HCT116 (cell line): ENCODE measurements at regions not wholly inside any gene's neighbourhood (a gene's known extent, or its start where the extent isn't known, plus 50 kb on each side); places are given as distances from the start of the nearest gene placed in this dataset.
A peak's percentile ranks its signal among the peaks of the same experiment; 100 is the strongest.

Source experiments
- ATAC-seq: fragments of 200-7000 bp; cut with Tn5 transposase; 2 replicates; pipeline ENCODE4 v1.9.1; 2020; ENCODE audit warnings: mild to moderate bottlenecking, moderate library complexity
- BruUV-seq: library from RNA; stranded (reverse); fragments of 400-500 nt; replicated peaks from 2 replicates; lab custom pipeline; 2021; lab: Mats Ljungman, UMichigan
- CTCF ChIA-PET: fragments of 300-600 bp; sonication (Branson Sonifier 250); formaldehyde crosslinking; loops from one replicate; lab custom pipeline; 2021; ENCODE audit warnings: antibody characterized with exemption; lab: Charles Lee
- POLR2A ChIA-PET: fragments of 300-600, 350-600 bp; sonication (Branson Sonifier 250); formaldehyde crosslinking; loops from one replicate; lab custom pipeline; 2021; ENCODE audit warnings: antibody characterized with exemption; lab: Charles Lee
- RAD21 ChIA-PET, 2 experiments: fragments of 300-600 bp; sonication (Branson Sonifier 250); formaldehyde crosslinking; loops; one replicate each; lab custom pipeline; 2023; ENCODE audit warnings: low total read pairs in 2 of 2; ENCODE audit not compliant: uncharacterized antibody in 2 of 2, unreplicated experiment in 2 of 2, low non-redundant PET in 1 of 2; lab: Charles Lee
- DNase-seq: peaks from one replicate; pipeline ENCODE4 v3.0.0-alpha.2; 2010; ENCODE audit warnings: low read depth, low spot score
- H2AFZ ChIP-seq: fragments of 200-600 bp; shearing (Covaris generic), sonication (generic); 2 replicates; pipeline ENCODE4 v1.6.1; 2017; ENCODE audit warnings: low read depth, mixed run types, mixed read lengths, antibody characterized with exemption, low read length; ENCODE audit not compliant: poor library complexity, severe bottlenecking
- H3K27ac ChIP-seq: 2 replicates; pipeline ENCODE4 v1.5.1; 2012; ENCODE audit warnings: low read depth, low read length
- H3K27me3 ChIP-seq: fragments of 200-600 bp; sonication (generic); 2 replicates; pipeline ENCODE4 v1.6.1; 2016; ENCODE audit warnings: mixed run types, low read length, mixed read lengths; ENCODE audit not compliant: insufficient read depth
- H3K36me3 ChIP-seq, 2 experiments: fragments of 200-500 bp in 1 of 2; fragments of 200-600 bp in 1 of 2; sonication (Bioruptor generic) in 1 of 2; sonication (generic) in 1 of 2; 2 replicates each; pipeline versions ENCODE4 v1.5.1 to v1.6.1; 2014 to 2016; ENCODE audit warnings: low read length in 2 of 2, inconsistent platforms in 1 of 2, mixed read lengths in 1 of 2, mixed run types in 1 of 2; ENCODE audit not compliant: insufficient read depth in 2 of 2, control insufficient read depth in 1 of 2
- H3K4me1 ChIP-seq, 2 experiments: fragments of 200-600 bp in 1 of 2; sonication (generic) in 1 of 2; 2 replicates each; pipeline versions ENCODE4 v1.5.1 to v1.6.1; 2012 to 2017; ENCODE audit warnings: low read length in 2 of 2, inconsistent platforms in 1 of 2, mild to moderate bottlenecking in 1 of 2, mixed read lengths in 1 of 2, mixed run types in 1 of 2, moderate library complexity in 1 of 2; ENCODE audit not compliant: insufficient read depth in 2 of 2, control insufficient read depth in 1 of 2
- H3K4me2 ChIP-seq: fragments of 200-600 bp; sonication (generic); 2 replicates; pipeline ENCODE4 v1.6.1; 2017; ENCODE audit warnings: mixed run types, low read length, mixed read lengths
- H3K4me3 ChIP-seq, 2 experiments: fragments of 200-600 bp in 1 of 2; sonication (generic) in 1 of 2; replicated peaks in 1 of 2; 2 replicates each; pipeline ENCODE4 v1.5.1; 2011 to 2016; ENCODE audit warnings: low read length in 2 of 2, control low read depth in 1 of 2, low read depth in 1 of 2, mild to moderate bottlenecking in 1 of 2, mixed read lengths in 1 of 2, mixed run types in 1 of 2
- H3K79me2 ChIP-seq: fragments of 200-600 bp; sonication (generic); 2 replicates; pipeline ENCODE4 v1.6.1; 2017; ENCODE audit warnings: mild to moderate bottlenecking, mixed run types, low read length, moderate library complexity, mixed read lengths; ENCODE audit not compliant: insufficient read depth
- H3K9ac ChIP-seq: fragments of 200-600 bp; sonication (generic); 2 replicates; pipeline ENCODE4 v1.6.1; 2016; ENCODE audit warnings: low read length, mixed read lengths
- H3K9me2 ChIP-seq: fragments of 200-600 bp; sonication (generic), shearing (Covaris generic); 2 replicates; pipeline ENCODE4 v1.6.1; 2017; ENCODE audit warnings: mixed run types, mild to moderate bottlenecking, moderate library complexity; ENCODE audit not compliant: insufficient read depth
- H3K9me3 ChIP-seq, 2 experiments: fragments of 200-500 bp in 1 of 2; fragments of 200-600 bp in 1 of 2; sonication (Bioruptor generic) in 1 of 2; sonication (generic) in 1 of 2; 2 replicates each; pipeline ENCODE4 v1.6.1; 2014 to 2017; ENCODE audit warnings: low read length in 2 of 2, mixed read lengths in 2 of 2, inconsistent platforms in 1 of 2, low read depth in 1 of 2, mild to moderate bottlenecking in 1 of 2, mixed run types in 1 of 2, moderate library complexity in 1 of 2; ENCODE audit not compliant: control insufficient read depth in 1 of 2, insufficient read depth in 1 of 2
- H4K20me1 ChIP-seq: fragments of 200-600 bp; sonication (generic), shearing (Covaris generic); 2 replicates; pipeline ENCODE4 v1.6.1; 2017; ENCODE audit warnings: mixed run types, mild to moderate bottlenecking, moderate library complexity; ENCODE audit not compliant: insufficient read depth
- CBX3 ChIP-seq: IDR thresholded peaks from 2 replicates; pipeline ENCODE4 v1.6.1; 2012; ENCODE audit warnings: low read depth
- CEBPB ChIP-seq: IDR thresholded peaks from 2 replicates; pipeline ENCODE4 v1.6.1; 2012; ENCODE audit warnings: low read depth
- ELF1 ChIP-seq: IDR thresholded peaks from 2 replicates; pipeline ENCODE4 v1.6.1; 2012; ENCODE audit warnings: low read depth, borderline replicate concordance
- EZH2phosphoT487 ChIP-seq: fragments of 200-600 bp; IDR thresholded peaks from 2 replicates; pipeline ENCODE4 v1.6.1; 2018; ENCODE audit warnings: antibody characterized with exemption, borderline replicate concordance
- FOSL1 ChIP-seq: IDR thresholded peaks from 2 replicates; pipeline ENCODE4 v1.6.1; 2012; ENCODE audit warnings: low read depth
- JUND ChIP-seq: IDR thresholded peaks from 2 replicates; pipeline ENCODE4 v1.6.1; 2012
- POLR2A ChIP-seq: IDR thresholded peaks from 2 replicates; pipeline ENCODE4 v1.7.0; 2011; ENCODE audit warnings: borderline replicate concordance; ENCODE audit not compliant: insufficient read depth, insufficient read length; ENCODE audit errors: extremely low read depth
- RAD21 ChIP-seq: IDR thresholded peaks from 2 replicates; pipeline ENCODE4 v1.6.1; 2012; ENCODE audit warnings: low read depth, mild to moderate bottlenecking
- SP1 ChIP-seq: IDR thresholded peaks from 2 replicates; pipeline ENCODE4 v1.6.1; 2012; ENCODE audit warnings: low read depth
- TCF7L2 ChIP-seq: IDR thresholded peaks from 2 replicates; pipeline ENCODE4 v1.7.0; 2011; ENCODE audit warnings: borderline replicate concordance, inconsistent platforms; ENCODE audit not compliant: insufficient read depth, insufficient read length; ENCODE audit errors: extremely low read depth
- ZFX ChIP-seq: fragments of 450-650 bp; IDR thresholded peaks from 2 replicates; pipeline ENCODE4 v1.6.1; 2017
- intact Hi-C: fragments of 100-400 bp; cut with micrococcal nuclease; formaldehyde crosslinking; loops from 2 replicates; pipeline ENCODE4 v1.10.0; 2022
- TF ChIP-seq, protein P1 (sequence below), 3 experiments: fragments of 200-600 bp in 1 of 3; sonication (generic) in 1 of 3; IDR thresholded peaks in 2 of 3; conservative IDR thresholded peaks in 1 of 3; 2 replicates each; pipeline ENCODE4 v1.5.1; 2012 to 2017; ENCODE audit warnings: low read depth in 2 of 3, low read length in 2 of 3, antibody characterized with exemption in 1 of 3, borderline replicate concordance in 1 of 3, control low read depth in 1 of 3, mild to moderate bottlenecking in 1 of 3, mixed read lengths in 1 of 3, mixed run types in 1 of 3, moderate library complexity in 1 of 3; ENCODE audit not compliant: insufficient read depth in 1 of 3
- TF ChIP-seq, protein P2 (sequence below): IDR thresholded peaks from 2 replicates; pipeline ENCODE4 v1.6.1; 2011; ENCODE audit warnings: mild to moderate bottlenecking, low read length, moderate library complexity; ENCODE audit not compliant: insufficient replicate concordance; ENCODE audit errors: extremely low read depth
- TF ChIP-seq, protein P3 (sequence below): IDR thresholded peaks from 2 replicates; pipeline ENCODE4 v1.6.1; 2012
- TF ChIP-seq, protein P4 (sequence below): IDR thresholded peaks from 2 replicates; pipeline ENCODE4 v1.6.1; 2012

DNA sequence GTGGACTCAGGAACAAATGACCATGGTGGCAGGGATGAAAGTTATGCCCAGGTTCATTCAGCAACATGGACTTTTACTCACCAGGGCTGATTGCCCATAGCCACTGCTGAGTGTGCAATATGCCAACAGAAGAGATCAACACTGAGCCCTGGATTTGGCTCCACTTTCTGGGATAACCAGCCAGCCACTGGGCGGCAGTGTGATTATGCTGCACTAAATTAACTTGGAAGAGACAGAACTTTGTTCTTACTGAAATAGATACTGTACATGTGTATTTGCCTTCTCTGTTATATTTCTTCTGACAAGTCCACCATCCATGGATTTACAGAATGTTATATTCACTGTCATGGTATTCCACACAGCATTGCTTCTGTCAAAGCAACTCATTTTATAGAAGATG lies 257.4 kb downstream of the TDRD3 start:
- Histone ChIP-seq H2AFZ (no peak overlapping the region), H3K27ac (no peak overlapping the region), H3K4me3 (no peak overlapping the region), H3K9me3 (no peaks in the 10 kb centered on the region), H3K4me1 (no peaks in the 10 kb centered on the region), H3K79me2 (no peaks in the 10 kb centered on the region), H3K9me2 (no peaks in the 10 kb centered on the region), H3K36me3 (no peaks in the 10 kb centered on the region), H3K27me3 (no peaks in the 10 kb centered on the region), H3K4me2 (no peak overlapping the region), H4K20me1 (no peaks in the 10 kb centered on the region), H3K9ac (no peak overlapping the region)
- no TSS peak for BruUV-seq
- intact Hi-C loops: no loop called here
- ATAC-seq: no peak
- ChIA-PET RAD21 (interaction anchor here in 1 of 2 experiments (0.6 kb wide), 1 partner anchor 187 kb away, joined by 3 read pairs; no protein-coding TSS in a partner anchor), CTCF (no interaction called here), POLR2A (no interaction called here)
- no peak for DNase-seq
- no peak for TF ChIP-seq ELF1
- TF ChIP-seq ZFX: no peak
- TF ChIP-seq, protein P1, sequence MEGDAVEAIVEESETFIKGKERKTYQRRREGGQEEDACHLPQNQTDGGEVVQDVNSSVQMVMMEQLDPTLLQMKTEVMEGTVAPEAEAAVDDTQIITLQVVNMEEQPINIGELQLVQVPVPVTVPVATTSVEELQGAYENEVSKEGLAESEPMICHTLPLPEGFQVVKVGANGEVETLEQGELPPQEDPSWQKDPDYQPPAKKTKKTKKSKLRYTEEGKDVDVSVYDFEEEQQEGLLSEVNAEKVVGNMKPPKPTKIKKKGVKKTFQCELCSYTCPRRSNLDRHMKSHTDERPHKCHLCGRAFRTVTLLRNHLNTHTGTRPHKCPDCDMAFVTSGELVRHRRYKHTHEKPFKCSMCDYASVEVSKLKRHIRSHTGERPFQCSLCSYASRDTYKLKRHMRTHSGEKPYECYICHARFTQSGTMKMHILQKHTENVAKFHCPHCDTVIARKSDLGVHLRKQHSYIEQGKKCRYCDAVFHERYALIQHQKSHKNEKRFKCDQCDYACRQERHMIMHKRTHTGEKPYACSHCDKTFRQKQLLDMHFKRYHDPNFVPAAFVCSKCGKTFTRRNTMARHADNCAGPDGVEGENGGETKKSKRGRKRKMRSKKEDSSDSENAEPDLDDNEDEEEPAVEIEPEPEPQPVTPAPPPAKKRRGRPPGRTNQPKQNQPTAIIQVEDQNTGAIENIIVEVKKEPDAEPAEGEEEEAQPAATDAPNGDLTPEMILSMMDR (IDR thresholded peaks at IDR 0.05 in 2 of 3, conservative IDR thresholded peaks at IDR 0.05 in 1 of 3; ENCODE audit: borderline replicate concordance in 1 of 3, insufficient read depth in 1 of 3, low read depth in 2 of 3, low read length in 2 of 3): peak in 2 of 3 experiments; percentile 14 to 16; a peak in 1 of 6 replicates
- no peak for TF ChIP-seq SP1

DNA sequence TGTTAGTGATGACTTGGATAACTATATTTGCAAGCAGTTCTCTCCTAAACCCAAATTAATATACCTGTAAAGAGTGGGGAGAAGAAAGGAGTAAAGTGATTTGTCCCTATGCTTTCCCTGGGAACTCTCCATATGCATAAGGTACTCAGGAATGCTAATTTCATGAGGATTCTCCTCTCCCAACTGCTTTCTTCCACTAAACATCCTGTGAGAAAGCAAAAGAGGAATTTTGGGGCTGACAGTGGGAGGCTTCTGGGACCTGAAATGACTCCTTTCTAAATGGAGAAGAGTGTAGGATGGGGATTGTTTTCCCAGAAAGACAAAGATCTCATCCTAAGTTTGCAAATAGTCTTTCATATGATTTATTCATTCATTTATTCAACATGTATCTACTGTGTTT lies 250.5 kb downstream of the TDRD3 start:
- no peak overlapping the region for H3K27ac ChIP-seq
- POLR2A ChIA-PET: no interaction called here
- H2AFZ ChIP-seq: no peak overlapping the region
- no peaks in the 10 kb centered on the region for H3K27me3 ChIP-seq
- ATAC-seq (no peak), DNase-seq (no peak)
- H3K9ac ChIP-seq: no peak overlapping the region
- H3K9me2 ChIP-seq: no peaks in the 10 kb centered on the region
- intact Hi-C loops: no loop called here
- no peak overlapping the region for H3K4me2 ChIP-seq
- no peaks in the 10 kb centered on the region for H3K4me1 ChIP-seq
- H3K36me3 ChIP-seq: no peaks in the 10 kb centered on the region
- H3K4me3 ChIP-seq: no peak overlapping the region
- no peaks in the 10 kb centered on the region for H4K20me1 ChIP-seq
- BruUV-seq: no TSS peak
- CTCF ChIA-PET: no interaction called here
- H3K9me3 ChIP-seq: no peaks in the 10 kb centered on the region
- TF ChIP-seq ZFX (no peak), RAD21 (no peak), CBX3 (no peak), POLR2A (no peak), EZH2phosphoT487 (no peak), JUND (no peak), CEBPB (no peak), SP1 (no peak), FOSL1 (no peak), ELF1 (no peak), TCF7L2 (no peak)
- TF ChIP-seq, protein P2, sequence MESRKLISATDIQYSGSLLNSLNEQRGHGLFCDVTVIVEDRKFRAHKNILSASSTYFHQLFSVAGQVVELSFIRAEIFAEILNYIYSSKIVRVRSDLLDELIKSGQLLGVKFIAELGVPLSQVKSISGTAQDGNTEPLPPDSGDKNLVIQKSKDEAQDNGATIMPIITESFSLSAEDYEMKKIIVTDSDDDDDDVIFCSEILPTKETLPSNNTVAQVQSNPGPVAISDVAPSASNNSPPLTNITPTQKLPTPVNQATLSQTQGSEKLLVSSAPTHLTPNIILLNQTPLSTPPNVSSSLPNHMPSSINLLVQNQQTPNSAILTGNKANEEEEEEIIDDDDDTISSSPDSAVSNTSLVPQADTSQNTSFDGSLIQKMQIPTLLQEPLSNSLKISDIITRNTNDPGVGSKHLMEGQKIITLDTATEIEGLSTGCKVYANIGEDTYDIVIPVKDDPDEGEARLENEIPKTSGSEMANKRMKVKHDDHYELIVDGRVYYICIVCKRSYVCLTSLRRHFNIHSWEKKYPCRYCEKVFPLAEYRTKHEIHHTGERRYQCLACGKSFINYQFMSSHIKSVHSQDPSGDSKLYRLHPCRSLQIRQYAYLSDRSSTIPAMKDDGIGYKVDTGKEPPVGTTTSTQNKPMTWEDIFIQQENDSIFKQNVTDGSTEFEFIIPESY: no peak
- TF ChIP-seq, protein P3, sequence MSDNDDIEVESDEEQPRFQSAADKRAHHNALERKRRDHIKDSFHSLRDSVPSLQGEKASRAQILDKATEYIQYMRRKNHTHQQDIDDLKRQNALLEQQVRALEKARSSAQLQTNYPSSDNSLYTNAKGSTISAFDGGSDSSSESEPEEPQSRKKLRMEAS: no peak
- TF ChIP-seq, protein P4, sequence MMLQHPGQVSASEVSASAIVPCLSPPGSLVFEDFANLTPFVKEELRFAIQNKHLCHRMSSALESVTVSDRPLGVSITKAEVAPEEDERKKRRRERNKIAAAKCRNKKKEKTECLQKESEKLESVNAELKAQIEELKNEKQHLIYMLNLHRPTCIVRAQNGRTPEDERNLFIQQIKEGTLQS: no peak
- RAD21 ChIA-PET: no interaction called here
- H3K79me2 ChIP-seq: no peaks in the 10 kb centered on the region
